H1 (cell line): ENCODE measurements at regions not wholly inside any gene's neighbourhood (a gene's known extent, or its start where the extent isn't known, plus 50 kb on each side); places are given as distances from the start of the nearest gene placed in this dataset.

ENCODE experiments used
- CTCF ChIA-PET: fragments of 300-600 bp; sonication (Branson Sonifier 250); formaldehyde crosslinking; loops from one replicate; lab custom pipeline; 2021; ENCODE audit not compliant: partially characterized antibody; lab: Charles Lee
- POLR2A ChIA-PET: fragments of 300-600 bp; sonication (Branson Sonifier 250); formaldehyde crosslinking; loops from one replicate; lab custom pipeline; 2021; ENCODE audit warnings: inconsistent platforms; ENCODE audit not compliant: partially characterized antibody; lab: Charles Lee
- DNase-seq, 2 experiments: peaks; one replicate each; pipeline versions ENCODE4 v3.0.0 to v3.0.0-alpha.2; 2010 to 2022; ENCODE audit warnings: low spot score in 2 of 2, low read depth in 1 of 2, mixed read lengths in 1 of 2
- FAIRE-seq: peaks from 2 replicates; lab custom pipeline; 2011; peaks lifted over from hg19 to GRCh38; lab: Jason Lieb, UNC
- H2AFZ ChIP-seq: 2 replicates; pipeline ENCODE4 v1.8.1; 2012; ENCODE audit warnings: low read length, inconsistent platforms
- H2AK5ac ChIP-seq: 2 replicates; pipeline ENCODE4 v1.6.1; 2013; ENCODE audit warnings: low read depth, low read length
- H2BK120ac ChIP-seq: replicated peaks from 2 replicates; pipeline ENCODE3; 2013; ENCODE audit warnings: low read depth, low read length, inconsistent platforms
- H2BK12ac ChIP-seq: 2 replicates; pipeline ENCODE4 v1.6.1; 2013; ENCODE audit warnings: low read depth, low read length
- H2BK15ac ChIP-seq: 2 replicates; pipeline ENCODE4 v1.6.1; 2013; ENCODE audit warnings: low read length
- H2BK20ac ChIP-seq: 2 replicates; pipeline ENCODE4 v1.6.1; 2013; ENCODE audit warnings: low read length
- H2BK5ac ChIP-seq: 2 replicates; pipeline ENCODE4 v1.6.1; 2013; ENCODE audit warnings: low read depth, low read length
- H3K14ac ChIP-seq: 2 replicates; pipeline ENCODE4 v1.6.1; 2013; ENCODE audit warnings: inconsistent platforms; ENCODE audit not compliant: insufficient read length
- H3K18ac ChIP-seq: 2 replicates; pipeline ENCODE4 v1.6.1; 2013; ENCODE audit warnings: low read length; ENCODE audit errors: extremely low read depth
- H3K23ac ChIP-seq: 2 replicates; pipeline ENCODE4 v1.6.1; 2013; ENCODE audit warnings: inconsistent platforms; ENCODE audit not compliant: insufficient read length
- H3K23me2 ChIP-seq: 2 replicates; pipeline ENCODE4 v1.6.1; 2013; ENCODE audit warnings: low read depth, low read length
- H3K27ac ChIP-seq: 2 replicates; pipeline ENCODE4 v1.6.1; 2011; ENCODE audit warnings: low read depth, low read length, inconsistent platforms
- H3K27me3 ChIP-seq, 4 experiments: replicated peaks in 1 of 4; 1 replicate in 1 of 4; 2 replicates in 3 of 4; pipeline versions ENCODE4 v1.6.1 to v1.8.1; 2011 to 2013; ENCODE audit warnings: low read length in 3 of 4, mild to moderate bottlenecking in 3 of 4, inconsistent platforms in 2 of 4, mixed read lengths in 2 of 4, moderate library complexity in 1 of 4; ENCODE audit not compliant: control insufficient read depth in 3 of 4, insufficient read depth in 3 of 4; ENCODE audit errors: extremely low read depth in 1 of 4
- H3K36me3 ChIP-seq, 4 experiments: 2 replicates each; pipeline versions ENCODE4 v1.6.1 to v1.8.1; 2011 to 2013; ENCODE audit warnings: mild to moderate bottlenecking in 4 of 4, low read length in 3 of 4, moderate library complexity in 2 of 4, control low read depth in 1 of 4, inconsistent platforms in 1 of 4; ENCODE audit not compliant: insufficient read depth in 4 of 4, control insufficient read depth in 2 of 4
- H3K4ac ChIP-seq: replicated peaks from 2 replicates; pipeline ENCODE3; 2013; ENCODE audit warnings: low read length, low read depth, mixed read lengths, inconsistent platforms; ENCODE audit not compliant: insufficient read length
- H3K4me1 ChIP-seq, 4 experiments: replicated peaks in 1 of 4; 1 replicate in 1 of 4; 2 replicates in 3 of 4; pipeline versions ENCODE4 v1.6.1 to v1.8.1; 2011 to 2013; ENCODE audit warnings: low read length in 3 of 4, inconsistent platforms in 2 of 4, mixed read lengths in 1 of 4; ENCODE audit not compliant: insufficient read depth in 4 of 4, control insufficient read depth in 3 of 4
- H3K4me2 ChIP-seq, 2 experiments: 2 replicates each; pipeline versions ENCODE4 v1.6.1 to v1.8.1; 2011 to 2013; ENCODE audit warnings: low read depth in 2 of 2, low read length in 2 of 2, control low read depth in 1 of 2, inconsistent platforms in 1 of 2, mild to moderate bottlenecking in 1 of 2; ENCODE audit not compliant: insufficient read depth in 1 of 2
- H3K4me3 ChIP-seq, 4 experiments: fragments of 200-600, 300-600 bp in 1 of 4; sonication (generic), shearing (Covaris generic), sonication (Bioruptor Twin) in 1 of 4; 2 replicates each; pipeline versions ENCODE4 v1.5.1 to v1.8.1; 2011 to 2016; ENCODE audit warnings: low read length in 4 of 4, low read depth in 3 of 4, control low read depth in 2 of 4, inconsistent platforms in 2 of 4, mild to moderate bottlenecking in 2 of 4, mixed read lengths in 1 of 4, moderate library complexity in 1 of 4; ENCODE audit not compliant: insufficient read depth in 2 of 4; ENCODE audit errors: extremely low read depth in 1 of 4
- H3K56ac ChIP-seq: replicated peaks from 2 replicates; pipeline ENCODE3; 2013; ENCODE audit warnings: low read depth, mild to moderate bottlenecking, mixed read lengths, low read length, inconsistent platforms; ENCODE audit not compliant: insufficient read length
- H3K79me1 ChIP-seq: 2 replicates; pipeline ENCODE4 v1.6.1; 2013; ENCODE audit warnings: low read depth, low read length, control low read depth
- H3K79me2 ChIP-seq, 2 experiments: 2 replicates each; pipeline versions ENCODE4 v1.6.1 to v1.8.1; 2012 to 2013; ENCODE audit warnings: low read length in 2 of 2, mild to moderate bottlenecking in 2 of 2, inconsistent platforms in 1 of 2; ENCODE audit not compliant: insufficient read depth in 2 of 2, control insufficient read depth in 1 of 2
- H3K9ac ChIP-seq, 4 experiments: replicated peaks in 1 of 4; 1 replicate in 1 of 4; 2 replicates in 3 of 4; pipeline versions ENCODE4 v1.6.1 to v1.8.1; 2011 to 2013; ENCODE audit warnings: low read depth in 3 of 4, low read length in 3 of 4, control low read depth in 2 of 4, mild to moderate bottlenecking in 2 of 4, moderate library complexity in 2 of 4, inconsistent platforms in 1 of 4; ENCODE audit errors: extremely low read depth in 1 of 4
- H3K9me3 ChIP-seq, 2 experiments: 2 replicates each; pipeline versions ENCODE4 v1.6.1 to v1.8.1; 2012 to 2013; ENCODE audit warnings: mild to moderate bottlenecking in 2 of 2, moderate library complexity in 2 of 2, control low read depth in 1 of 2, inconsistent platforms in 1 of 2, low read depth in 1 of 2, low read length in 1 of 2, mixed read lengths in 1 of 2; ENCODE audit not compliant: insufficient read depth in 2 of 2
- H4K20me1 ChIP-seq, 2 experiments: replicated peaks in 1 of 2; 2 replicates each; pipeline versions ENCODE3 to v1.8.1; 2011 to 2013; ENCODE audit warnings: inconsistent platforms in 2 of 2, low read length in 2 of 2, mild to moderate bottlenecking in 1 of 2; ENCODE audit not compliant: insufficient read depth in 2 of 2, control insufficient read depth in 1 of 2
- H4K5ac ChIP-seq: 2 replicates; pipeline ENCODE4 v1.6.1; 2013; ENCODE audit warnings: low read length, low read depth, mixed read lengths, inconsistent platforms; ENCODE audit not compliant: insufficient read length
- H4K8ac ChIP-seq: 2 replicates; pipeline ENCODE4 v1.8.0; 2013; ENCODE audit warnings: mild to moderate bottlenecking, moderate library complexity, low read length, inconsistent platforms; ENCODE audit not compliant: insufficient read depth; ENCODE audit errors: extremely low read depth
- H4K91ac ChIP-seq: replicated peaks from 2 replicates; pipeline ENCODE3; 2013; ENCODE audit warnings: low read length, mixed read lengths, inconsistent platforms; ENCODE audit not compliant: insufficient read length
- BACH1 ChIP-seq: IDR thresholded peaks from 2 replicates; pipeline ENCODE4 v1.6.1; 2012; ENCODE audit warnings: low read length, improper control_type of control experiment
- CEBPB ChIP-seq: IDR thresholded peaks from 2 replicates; pipeline ENCODE4 v1.6.1; 2012; ENCODE audit warnings: low read depth, low read length
- CHD2 ChIP-seq: IDR thresholded peaks from 2 replicates; pipeline ENCODE4 v1.6.1; 2012; ENCODE audit warnings: low read length, improper control_type of control experiment
- CREB1 ChIP-seq: IDR thresholded peaks from 2 replicates; pipeline ENCODE4 v1.6.1; 2012; ENCODE audit warnings: inconsistent platforms
- FOSL1 ChIP-seq: IDR thresholded peaks from 2 replicates; pipeline ENCODE4 v1.6.1; 2011; ENCODE audit warnings: mild to moderate bottlenecking, low read depth, low read length, moderate library complexity; ENCODE audit not compliant: insufficient read depth
- GTF2F1 ChIP-seq: IDR thresholded peaks from 2 replicates; pipeline ENCODE4 v1.6.1; 2012; ENCODE audit warnings: low read depth, low read length, improper control_type of control experiment, borderline replicate concordance
- JUN ChIP-seq: IDR thresholded peaks from 2 replicates; pipeline ENCODE4 v1.6.1; 2011; ENCODE audit warnings: low read depth, mild to moderate bottlenecking, improper control_type of control experiment, low read length
- KDM5A ChIP-seq: fragments of 200-600 bp; IDR thresholded peaks from 2 replicates; pipeline ENCODE4 v1.7.1; 2012; ENCODE audit warnings: mild to moderate bottlenecking, low read length, inconsistent platforms, mixed read lengths
- SIN3A ChIP-seq, 2 experiments: IDR thresholded peaks in 1 of 2; conservative IDR thresholded peaks in 1 of 2; 2 replicates each; pipeline ENCODE4 v1.6.1; 2011 to 2012; ENCODE audit warnings: low read length in 2 of 2, improper control_type of control experiment in 1 of 2, low read depth in 1 of 2, mild to moderate bottlenecking in 1 of 2
- SIRT6 ChIP-seq: IDR thresholded peaks from one replicate; pipeline ENCODE4 v1.7.1; 2012; ENCODE audit warnings: low read length, inconsistent platforms
- TAF7 ChIP-seq: optimal IDR thresholded peaks from 2 replicates; pipeline ENCODE3; 2011; ENCODE audit warnings: low read depth, mild to moderate bottlenecking, inconsistent platforms, low read length, moderate library complexity, borderline replicate concordance
- TBP ChIP-seq: IDR thresholded peaks from 2 replicates; pipeline ENCODE4 v1.6.1; 2011; ENCODE audit warnings: low read depth, low read length, improper control_type of control experiment
- YY1 ChIP-seq: IDR thresholded peaks from 2 replicates; pipeline ENCODE4 v1.6.1; 2011; ENCODE audit warnings: low read depth, mild to moderate bottlenecking, low read length
- WGBS, 2 experiments: shearing (Covaris generic) in 1 of 2; methylation state at CpG; one replicate each; pipeline versions ENCODE4 v1.1.6 to v1.1.7; 2013 to 2015; ENCODE audit warnings: low lambda C conversion rate in 2 of 2, mixed read lengths in 2 of 2, inconsistent platforms in 1 of 2, low coverage in 1 of 2, missing lambda C conversion rate in 1 of 2; ENCODE audit not compliant: insufficient replicate concordance in 2 of 2, insufficient coverage in 1 of 2, insufficient read length in 1 of 2; ENCODE audit errors: extremely low coverage in 1 of 2, missing lambda C conversion rate in 1 of 2; 5-methylcytosine and 5-hydroxymethylcytosine counted together
- TF ChIP-seq, protein P1 (sequence below): IDR thresholded peaks from 2 replicates; pipeline ENCODE4 v1.6.1; 2012; ENCODE audit warnings: low read length, inconsistent platforms
- TF ChIP-seq, protein P2 (sequence below): IDR thresholded peaks from 2 replicates; pipeline ENCODE4 v1.6.1; 2012; ENCODE audit warnings: inconsistent platforms

DNA sequence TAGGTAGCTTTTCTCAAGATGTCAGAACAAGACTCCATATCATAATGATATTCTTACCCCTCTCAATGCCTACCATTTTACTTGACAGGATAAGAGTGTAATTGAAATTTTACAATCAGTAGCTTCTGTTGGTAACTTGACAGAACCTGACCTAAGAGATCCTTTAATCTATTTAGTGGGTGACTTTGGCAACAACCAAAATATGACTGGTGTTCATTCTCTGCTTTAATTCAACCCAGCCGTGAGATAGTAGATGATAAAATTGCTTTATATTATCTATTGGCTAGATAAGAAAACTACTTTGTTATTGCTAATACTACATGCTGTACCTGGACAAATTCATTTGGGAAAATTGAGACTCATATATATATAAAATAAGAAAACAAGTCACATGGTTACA, 770.2 kb upstream of the NXPH2 start:
- POLR2A ChIA-PET = no interaction called here
- no peak overlapping the region for H4K5ac ChIP-seq
- CTCF ChIA-PET = no interaction called here
- no peak overlapping the region for H3K23ac ChIP-seq
- DNase-seq (no peak), FAIRE-seq (no peak)
- no peaks in the 10 kb centered on the region for H3K4me1 ChIP-seq
- no peak overlapping the region for H2BK5ac ChIP-seq
- H2BK12ac ChIP-seq = no peak overlapping the region
- H3K18ac ChIP-seq = no peak overlapping the region
- H3K79me1 ChIP-seq = no peaks in the 10 kb centered on the region
- WGBS, 2 experiments = 5% methylated on average over 1 of the region's 1 CpG; no CpG with 5 or more reads in 1 of the 2 experiments
- no peak overlapping the region for H3K14ac ChIP-seq
- no peak overlapping the region for H3K4me3 ChIP-seq
- H3K23me2 ChIP-seq = no peaks in the 10 kb centered on the region
- H2AFZ ChIP-seq = no peak overlapping the region
- H3K27ac ChIP-seq = no peak overlapping the region
- H3K27me3 ChIP-seq = no peaks in the 10 kb centered on the region
- no peaks in the 10 kb centered on the region for H3K36me3 ChIP-seq
- no peak overlapping the region for H3K56ac ChIP-seq
- H2BK15ac ChIP-seq = no peak overlapping the region
- no peaks in the 10 kb centered on the region for H3K79me2 ChIP-seq
- H4K8ac ChIP-seq = no peak overlapping the region
- H3K4me2 ChIP-seq = no peak overlapping the region
- no peak overlapping the region for H2BK20ac ChIP-seq
- H4K91ac ChIP-seq = no peak overlapping the region
- H3K9me3 ChIP-seq = no peaks in the 10 kb centered on the region
- H3K4ac ChIP-seq = no peak overlapping the region
- no peak overlapping the region for H2BK120ac ChIP-seq
- H4K20me1 ChIP-seq = no peaks in the 10 kb centered on the region
- H2AK5ac ChIP-seq = no peak overlapping the region
- no peak overlapping the region for H3K9ac ChIP-seq
- TF ChIP-seq SIN3A (conservative IDR thresholded peaks at IDR 0.05 in 1 of 2, IDR thresholded peaks at IDR 0.05 in 1 of 2; ENCODE audit: low read depth in 1 of 2, low read length in 2 of 2) (no peak), GTF2F1 (no peak), CHD2 (no peak), YY1 (no peak), FOSL1 (no peak), CEBPB (no peak), TAF7 (no peak), CREB1 (no peak), SIRT6 (no peak), BACH1 (no peak), KDM5A (no peak), JUN (no peak), TBP (no peak)
- TF ChIP-seq, protein P1, sequence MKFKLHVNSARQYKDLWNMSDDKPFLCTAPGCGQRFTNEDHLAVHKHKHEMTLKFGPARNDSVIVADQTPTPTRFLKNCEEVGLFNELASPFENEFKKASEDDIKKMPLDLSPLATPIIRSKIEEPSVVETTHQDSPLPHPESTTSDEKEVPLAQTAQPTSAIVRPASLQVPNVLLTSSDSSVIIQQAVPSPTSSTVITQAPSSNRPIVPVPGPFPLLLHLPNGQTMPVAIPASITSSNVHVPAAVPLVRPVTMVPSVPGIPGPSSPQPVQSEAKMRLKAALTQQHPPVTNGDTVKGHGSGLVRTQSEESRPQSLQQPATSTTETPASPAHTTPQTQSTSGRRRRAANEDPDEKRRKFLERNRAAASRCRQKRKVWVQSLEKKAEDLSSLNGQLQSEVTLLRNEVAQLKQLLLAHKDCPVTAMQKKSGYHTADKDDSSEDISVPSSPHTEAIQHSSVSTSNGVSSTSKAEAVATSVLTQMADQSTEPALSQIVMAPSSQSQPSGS = no peak
- TF ChIP-seq, protein P2, sequence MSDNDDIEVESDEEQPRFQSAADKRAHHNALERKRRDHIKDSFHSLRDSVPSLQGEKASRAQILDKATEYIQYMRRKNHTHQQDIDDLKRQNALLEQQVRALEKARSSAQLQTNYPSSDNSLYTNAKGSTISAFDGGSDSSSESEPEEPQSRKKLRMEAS = no peak
